GM23338 (cell line): ENCODE measurements at regions not wholly inside any gene's neighbourhood (a gene's known extent, or its start where the extent isn't known, plus 50 kb on each side); places are given as distances from the start of the nearest gene placed in this dataset.

Source experiments
- CREB1 ChIP-seq: fragments of 250-450 bp; sonication (Bioruptor Pico); IDR thresholded peaks from 2 replicates; pipeline ENCODE4 v1.5.0; 2020; ENCODE audit warnings: low read depth, mild to moderate bottlenecking, moderate library complexity
- EZH2 ChIP-seq: fragments of 200-600 bp; sonication (generic); IDR thresholded peaks from one replicate; pipeline ENCODE4 v1.8.0; 2017; ENCODE audit warnings: antibody characterized with exemption, mild to moderate bottlenecking, low read depth; ENCODE audit not compliant: unreplicated experiment
- EZH2phosphoT487 ChIP-seq: fragments of 200-600 bp; sonication (generic); IDR thresholded peaks from one replicate; pipeline ENCODE4 v1.8.1; 2018; ENCODE audit warnings: antibody characterized with exemption; ENCODE audit not compliant: unreplicated experiment
- JUNB ChIP-seq: IDR thresholded peaks from one replicate; pipeline ENCODE4 v1.6.1; 2016; ENCODE audit warnings: antibody characterized with exemption; ENCODE audit not compliant: unreplicated experiment
- NANOG ChIP-seq: IDR thresholded peaks from 2 replicates; pipeline ENCODE4 v1.6.1; 2016; ENCODE audit warnings: antibody characterized with exemption, borderline replicate concordance
- POLR2AphosphoS5 ChIP-seq: IDR thresholded peaks from 2 replicates; pipeline ENCODE4 v1.6.1; 2016; ENCODE audit warnings: antibody characterized with exemption, low read depth
- STAT1 ChIP-seq: IDR thresholded peaks from one replicate; pipeline ENCODE4 v1.6.1; 2016; ENCODE audit warnings: antibody characterized with exemption; ENCODE audit not compliant: unreplicated experiment
- ZNF114 ChIP-seq: fragments of 250-450 bp; sonication (Bioruptor Pico); IDR thresholded peaks from 2 replicates; pipeline ENCODE4 v1.5.0; 2020; ENCODE audit warnings: mild to moderate bottlenecking, moderate library complexity
- ZNF331 ChIP-seq: fragments of 250-450 bp; sonication (Bioruptor Pico); IDR thresholded peaks from 2 replicates; pipeline ENCODE4 v1.5.0; 2020; ENCODE audit warnings: low read depth, mild to moderate bottlenecking, moderate library complexity
- TF ChIP-seq, protein P1 (sequence below), 2 experiments: fragments of 200-600 bp in 1 of 2; sonication (generic) in 1 of 2; conservative IDR thresholded peaks; 2 replicates each; pipeline versions ENCODE4 v1.5.1 to v1.6.1; 2016 to 2017; ENCODE audit warnings: antibody characterized with exemption in 2 of 2, low read depth in 2 of 2, mild to moderate bottlenecking in 2 of 2, moderate library complexity in 1 of 2
- TF ChIP-seq, protein P2 (sequence below): IDR thresholded peaks from one replicate; pipeline ENCODE4 v1.6.1; 2018; ENCODE audit warnings: antibody characterized with exemption; ENCODE audit not compliant: unreplicated experiment
- TF ChIP-seq, protein P3 (sequence below): IDR thresholded peaks from 2 replicates; pipeline ENCODE4 v1.6.1; 2016; ENCODE audit warnings: antibody characterized with exemption
- TF ChIP-seq, protein P4 (sequence below): fragments of 250-450 bp; sonication (Bioruptor Pico); IDR thresholded peaks from 2 replicates; pipeline ENCODE4 v1.5.0; 2020; ENCODE audit warnings: mild to moderate bottlenecking, moderate library complexity

DNA sequence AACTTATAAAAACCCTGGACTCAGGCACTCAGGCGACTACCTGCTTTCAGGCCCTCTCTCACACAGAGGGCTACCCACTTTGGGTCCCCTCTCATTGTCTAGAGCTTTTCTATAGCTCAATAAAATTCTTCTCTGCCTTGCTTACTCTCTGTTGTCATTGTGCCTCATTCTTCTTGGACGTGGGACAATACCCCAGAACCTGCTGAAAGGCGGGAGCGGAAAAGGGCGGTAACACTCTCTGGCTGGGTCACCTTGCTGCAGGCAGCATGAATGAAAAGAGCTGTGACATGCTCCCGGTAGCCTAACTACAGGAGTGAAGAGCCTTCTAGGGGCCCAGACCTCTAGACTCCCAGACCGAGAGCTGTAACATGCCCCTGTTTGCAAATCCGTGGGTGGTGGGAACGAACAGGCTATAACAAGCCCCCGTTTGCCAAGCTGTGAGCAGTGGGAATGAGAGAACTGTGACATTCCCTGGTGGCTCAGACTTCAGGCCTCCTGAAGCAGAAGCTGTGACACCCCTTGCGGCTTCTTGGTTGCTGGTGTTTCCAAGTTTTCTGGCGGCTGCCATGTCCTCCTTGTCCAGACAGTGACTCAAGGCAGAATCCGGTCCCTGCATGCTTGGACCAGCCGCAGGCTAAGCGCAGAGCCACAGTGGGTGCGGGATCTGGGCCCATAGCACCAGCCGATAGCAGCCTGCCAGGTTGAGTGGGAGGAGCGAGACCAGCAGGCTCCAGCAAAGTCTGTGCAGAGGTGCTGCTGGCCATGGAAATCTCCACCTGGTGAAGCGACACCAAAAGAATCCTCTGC, 684.6 kb downstream of the ARAP2 start:
- no peak for TF ChIP-seq EZH2
- TF ChIP-seq, protein P1, sequence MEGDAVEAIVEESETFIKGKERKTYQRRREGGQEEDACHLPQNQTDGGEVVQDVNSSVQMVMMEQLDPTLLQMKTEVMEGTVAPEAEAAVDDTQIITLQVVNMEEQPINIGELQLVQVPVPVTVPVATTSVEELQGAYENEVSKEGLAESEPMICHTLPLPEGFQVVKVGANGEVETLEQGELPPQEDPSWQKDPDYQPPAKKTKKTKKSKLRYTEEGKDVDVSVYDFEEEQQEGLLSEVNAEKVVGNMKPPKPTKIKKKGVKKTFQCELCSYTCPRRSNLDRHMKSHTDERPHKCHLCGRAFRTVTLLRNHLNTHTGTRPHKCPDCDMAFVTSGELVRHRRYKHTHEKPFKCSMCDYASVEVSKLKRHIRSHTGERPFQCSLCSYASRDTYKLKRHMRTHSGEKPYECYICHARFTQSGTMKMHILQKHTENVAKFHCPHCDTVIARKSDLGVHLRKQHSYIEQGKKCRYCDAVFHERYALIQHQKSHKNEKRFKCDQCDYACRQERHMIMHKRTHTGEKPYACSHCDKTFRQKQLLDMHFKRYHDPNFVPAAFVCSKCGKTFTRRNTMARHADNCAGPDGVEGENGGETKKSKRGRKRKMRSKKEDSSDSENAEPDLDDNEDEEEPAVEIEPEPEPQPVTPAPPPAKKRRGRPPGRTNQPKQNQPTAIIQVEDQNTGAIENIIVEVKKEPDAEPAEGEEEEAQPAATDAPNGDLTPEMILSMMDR (conservative IDR thresholded peaks at IDR 0.05; ENCODE audit: low read depth in 2 of 2) = no peak
- TF ChIP-seq POLR2AphosphoS5 = no peak
- TF ChIP-seq ZNF331 = no peak
- no peak for TF ChIP-seq EZH2phosphoT487
- TF ChIP-seq JUNB = no peak
- TF ChIP-seq, protein P2, sequence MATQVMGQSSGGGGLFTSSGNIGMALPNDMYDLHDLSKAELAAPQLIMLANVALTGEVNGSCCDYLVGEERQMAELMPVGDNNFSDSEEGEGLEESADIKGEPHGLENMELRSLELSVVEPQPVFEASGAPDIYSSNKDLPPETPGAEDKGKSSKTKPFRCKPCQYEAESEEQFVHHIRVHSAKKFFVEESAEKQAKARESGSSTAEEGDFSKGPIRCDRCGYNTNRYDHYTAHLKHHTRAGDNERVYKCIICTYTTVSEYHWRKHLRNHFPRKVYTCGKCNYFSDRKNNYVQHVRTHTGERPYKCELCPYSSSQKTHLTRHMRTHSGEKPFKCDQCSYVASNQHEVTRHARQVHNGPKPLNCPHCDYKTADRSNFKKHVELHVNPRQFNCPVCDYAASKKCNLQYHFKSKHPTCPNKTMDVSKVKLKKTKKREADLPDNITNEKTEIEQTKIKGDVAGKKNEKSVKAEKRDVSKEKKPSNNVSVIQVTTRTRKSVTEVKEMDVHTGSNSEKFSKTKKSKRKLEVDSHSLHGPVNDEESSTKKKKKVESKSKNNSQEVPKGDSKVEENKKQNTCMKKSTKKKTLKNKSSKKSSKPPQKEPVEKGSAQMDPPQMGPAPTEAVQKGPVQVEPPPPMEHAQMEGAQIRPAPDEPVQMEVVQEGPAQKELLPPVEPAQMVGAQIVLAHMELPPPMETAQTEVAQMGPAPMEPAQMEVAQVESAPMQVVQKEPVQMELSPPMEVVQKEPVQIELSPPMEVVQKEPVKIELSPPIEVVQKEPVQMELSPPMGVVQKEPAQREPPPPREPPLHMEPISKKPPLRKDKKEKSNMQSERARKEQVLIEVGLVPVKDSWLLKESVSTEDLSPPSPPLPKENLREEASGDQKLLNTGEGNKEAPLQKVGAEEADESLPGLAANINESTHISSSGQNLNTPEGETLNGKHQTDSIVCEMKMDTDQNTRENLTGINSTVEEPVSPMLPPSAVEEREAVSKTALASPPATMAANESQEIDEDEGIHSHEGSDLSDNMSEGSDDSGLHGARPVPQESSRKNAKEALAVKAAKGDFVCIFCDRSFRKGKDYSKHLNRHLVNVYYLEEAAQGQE = no peak
- TF ChIP-seq CREB1 (CRISPR knock-in tag) = no peak
- TF ChIP-seq NANOG = no peak
- TF ChIP-seq, protein P3, sequence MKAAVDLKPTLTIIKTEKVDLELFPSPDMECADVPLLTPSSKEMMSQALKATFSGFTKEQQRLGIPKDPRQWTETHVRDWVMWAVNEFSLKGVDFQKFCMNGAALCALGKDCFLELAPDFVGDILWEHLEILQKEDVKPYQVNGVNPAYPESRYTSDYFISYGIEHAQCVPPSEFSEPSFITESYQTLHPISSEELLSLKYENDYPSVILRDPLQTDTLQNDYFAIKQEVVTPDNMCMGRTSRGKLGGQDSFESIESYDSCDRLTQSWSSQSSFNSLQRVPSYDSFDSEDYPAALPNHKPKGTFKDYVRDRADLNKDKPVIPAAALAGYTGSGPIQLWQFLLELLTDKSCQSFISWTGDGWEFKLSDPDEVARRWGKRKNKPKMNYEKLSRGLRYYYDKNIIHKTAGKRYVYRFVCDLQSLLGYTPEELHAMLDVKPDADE = no peak
- TF ChIP-seq, protein P4, sequence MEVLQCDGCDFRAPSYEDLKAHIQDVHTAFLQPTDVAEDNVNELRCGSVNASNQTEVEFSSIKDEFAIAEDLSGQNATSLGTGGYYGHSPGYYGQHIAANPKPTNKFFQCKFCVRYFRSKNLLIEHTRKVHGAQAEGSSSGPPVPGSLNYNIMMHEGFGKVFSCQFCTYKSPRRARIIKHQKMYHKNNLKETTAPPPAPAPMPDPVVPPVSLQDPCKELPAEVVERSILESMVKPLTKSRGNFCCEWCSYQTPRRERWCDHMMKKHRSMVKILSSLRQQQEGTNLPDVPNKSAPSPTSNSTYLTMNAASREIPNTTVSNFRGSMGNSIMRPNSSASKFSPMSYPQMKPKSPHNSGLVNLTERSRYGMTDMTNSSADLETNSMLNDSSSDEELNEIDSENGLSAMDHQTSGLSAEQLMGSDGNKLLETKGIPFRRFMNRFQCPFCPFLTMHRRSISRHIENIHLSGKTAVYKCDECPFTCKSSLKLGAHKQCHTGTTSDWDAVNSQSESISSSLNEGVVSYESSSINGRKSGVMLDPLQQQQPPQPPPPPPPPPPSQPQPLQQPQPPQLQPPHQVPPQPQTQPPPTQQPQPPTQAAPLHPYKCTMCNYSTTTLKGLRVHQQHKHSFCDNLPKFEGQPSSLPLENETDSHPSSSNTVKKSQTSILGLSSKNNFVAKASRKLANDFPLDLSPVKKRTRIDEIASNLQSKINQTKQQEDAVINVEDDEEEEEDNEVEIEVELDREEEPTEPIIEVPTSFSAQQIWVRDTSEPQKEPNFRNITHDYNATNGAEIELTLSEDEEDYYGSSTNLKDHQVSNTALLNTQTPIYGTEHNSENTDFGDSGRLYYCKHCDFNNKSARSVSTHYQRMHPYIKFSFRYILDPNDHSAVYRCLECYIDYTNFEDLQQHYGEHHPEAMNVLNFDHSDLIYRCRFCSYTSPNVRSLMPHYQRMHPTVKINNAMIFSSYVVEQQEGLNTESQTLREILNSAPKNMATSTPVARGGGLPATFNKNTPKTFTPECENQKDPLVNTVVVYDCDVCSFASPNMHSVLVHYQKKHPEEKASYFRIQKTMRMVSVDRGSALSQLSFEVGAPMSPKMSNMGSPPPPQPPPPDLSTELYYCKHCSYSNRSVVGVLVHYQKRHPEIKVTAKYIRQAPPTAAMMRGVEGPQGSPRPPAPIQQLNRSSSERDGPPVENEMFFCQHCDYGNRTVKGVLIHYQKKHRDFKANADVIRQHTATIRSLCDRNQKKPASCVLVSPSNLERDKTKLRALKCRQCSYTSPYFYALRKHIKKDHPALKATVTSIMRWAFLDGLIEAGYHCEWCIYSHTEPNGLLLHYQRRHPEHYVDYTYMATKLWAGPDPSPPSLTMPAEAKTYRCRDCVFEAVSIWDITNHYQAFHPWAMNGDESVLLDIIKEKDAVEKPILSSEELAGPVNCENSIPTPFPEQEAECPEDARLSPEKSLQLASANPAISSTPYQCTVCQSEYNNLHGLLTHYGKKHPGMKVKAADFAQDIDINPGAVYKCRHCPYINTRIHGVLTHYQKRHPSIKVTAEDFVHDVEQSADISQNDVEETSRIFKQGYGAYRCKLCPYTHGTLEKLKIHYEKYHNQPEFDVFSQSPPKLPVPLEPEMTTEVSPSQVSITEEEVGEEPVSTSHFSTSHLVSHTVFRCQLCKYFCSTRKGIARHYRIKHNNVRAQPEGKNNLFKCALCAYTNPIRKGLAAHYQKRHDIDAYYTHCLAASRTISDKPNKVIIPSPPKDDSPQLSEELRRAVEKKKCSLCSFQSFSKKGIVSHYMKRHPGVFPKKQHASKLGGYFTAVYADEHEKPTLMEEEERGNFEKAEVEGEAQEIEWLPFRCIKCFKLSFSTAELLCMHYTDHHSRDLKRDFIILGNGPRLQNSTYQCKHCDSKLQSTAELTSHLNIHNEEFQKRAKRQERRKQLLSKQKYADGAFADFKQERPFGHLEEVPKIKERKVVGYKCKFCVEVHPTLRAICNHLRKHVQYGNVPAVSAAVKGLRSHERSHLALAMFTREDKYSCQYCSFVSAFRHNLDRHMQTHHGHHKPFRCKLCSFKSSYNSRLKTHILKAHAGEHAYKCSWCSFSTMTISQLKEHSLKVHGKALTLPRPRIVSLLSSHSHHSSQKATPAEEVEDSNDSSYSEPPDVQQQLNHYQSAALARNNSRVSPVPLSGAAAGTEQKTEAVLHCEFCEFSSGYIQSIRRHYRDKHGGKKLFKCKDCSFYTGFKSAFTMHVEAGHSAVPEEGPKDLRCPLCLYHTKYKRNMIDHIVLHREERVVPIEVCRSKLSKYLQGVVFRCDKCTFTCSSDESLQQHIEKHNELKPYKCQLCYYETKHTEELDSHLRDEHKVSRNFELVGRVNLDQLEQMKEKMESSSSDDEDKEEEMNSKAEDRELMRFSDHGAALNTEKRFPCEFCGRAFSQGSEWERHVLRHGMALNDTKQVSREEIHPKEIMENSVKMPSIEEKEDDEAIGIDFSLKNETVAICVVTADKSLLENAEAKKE (CRISPR knock-in tag) = no peak
- TF ChIP-seq STAT1 = no peak
- no peak for TF ChIP-seq ZNF114 (CRISPR knock-in tag)
